G401 (cell line): ENCODE measurements at regions not wholly inside any gene's neighbourhood (a gene's known extent, or its start where the extent isn't known, plus 50 kb on each side); places are given as distances from the start of the nearest gene placed in this dataset.
A peak's percentile ranks its signal among the peaks of the same experiment; 100 is the strongest.

ENCODE experiments used
- DNase-seq: peaks from one replicate; pipeline ENCODE4 v3.0.0-alpha.2; 2015; ENCODE audit warnings: low spot score
- in situ Hi-C: cut with HindIII; loops from 2 replicates; pipeline ENCODE4 v1.10.0; 2016; ENCODE audit warnings: low sequenced_read_pairs, mixed read lengths

DNA sequence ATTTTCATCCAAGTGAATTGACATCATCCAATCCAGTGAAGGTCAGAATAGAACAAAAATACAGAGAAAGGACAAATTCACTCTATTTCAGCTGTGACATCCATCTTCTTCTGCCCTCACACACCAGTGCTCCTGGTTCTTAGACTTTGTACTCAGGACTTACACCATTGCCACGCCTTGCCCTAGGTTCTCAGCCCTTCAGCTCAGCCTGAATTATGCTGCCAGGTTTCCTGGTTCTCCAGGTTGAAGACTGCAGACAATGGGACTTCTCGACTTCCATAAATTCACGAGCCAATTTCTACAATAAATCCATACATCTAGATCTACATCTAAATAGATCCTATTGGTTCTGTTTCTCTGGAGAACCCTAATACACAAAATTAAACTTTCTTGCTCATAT is 181.2 kb upstream of the KCND2 start:
- in situ Hi-C loops = no loop called here
- no peak for DNase-seq

DNA sequence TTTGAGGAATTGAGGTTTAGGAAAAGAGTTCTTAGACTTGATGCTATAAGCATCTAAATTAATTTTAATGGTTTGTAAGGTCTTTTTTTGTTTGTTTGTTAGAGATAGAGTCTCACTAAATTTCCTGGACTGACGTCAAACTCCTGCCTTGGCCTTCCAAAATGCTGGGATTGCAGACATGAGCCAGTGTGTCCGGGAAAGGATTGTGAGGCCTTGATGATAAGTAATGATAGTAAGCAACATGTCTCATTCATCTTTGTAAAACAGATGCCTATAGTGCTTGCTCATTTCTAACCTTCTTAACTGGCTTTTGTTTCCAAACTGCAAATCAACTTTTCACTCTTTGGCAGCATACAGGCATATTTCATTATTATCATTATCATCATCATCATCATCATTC is 176.0 kb upstream of the KCND2 start:
- in situ Hi-C loops = no loop called here
- DNase-seq = no peak

DNA sequence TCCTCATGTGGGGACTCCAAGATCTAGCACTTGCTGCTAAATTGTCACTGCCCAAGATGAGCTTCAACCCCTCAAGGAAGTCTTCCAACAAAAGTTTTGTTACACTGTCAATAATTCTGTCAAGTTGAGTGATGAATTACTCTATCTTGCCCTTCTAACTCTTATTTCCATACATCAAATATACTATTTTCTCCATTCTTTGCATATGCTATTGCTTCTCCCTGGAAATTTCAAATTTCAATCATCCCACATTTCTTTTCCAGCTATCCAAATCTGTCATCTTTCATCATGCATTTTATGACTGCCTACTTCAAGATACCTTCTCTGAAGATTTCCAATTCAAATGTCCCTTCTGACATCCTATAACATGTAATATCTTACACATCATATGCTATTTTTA is 175.2 kb upstream of the KCND2 start:
- DNase-seq = no peak
- in situ Hi-C loops = no loop called here

DNA sequence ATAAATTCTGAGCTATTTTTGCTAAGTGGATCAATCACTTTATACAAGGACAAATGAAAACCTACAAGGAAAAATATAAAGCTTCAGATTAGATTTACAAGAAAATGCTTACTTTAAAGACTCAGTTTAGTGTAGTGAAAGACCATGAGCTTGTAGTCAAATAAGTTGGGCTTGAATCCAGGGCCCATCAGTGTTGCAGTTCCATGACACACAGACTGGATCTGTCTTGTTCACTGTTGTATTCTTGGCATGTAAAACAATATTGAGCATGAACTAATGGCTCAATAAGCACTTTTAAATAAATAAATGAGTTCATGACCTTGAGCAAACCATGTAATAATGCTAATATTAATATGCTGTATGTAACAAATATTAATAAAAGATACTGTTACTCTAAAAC is 164.6 kb upstream of the KCND2 start:
- in situ Hi-C loops = no loop called here
- DNase-seq = no peak

DNA sequence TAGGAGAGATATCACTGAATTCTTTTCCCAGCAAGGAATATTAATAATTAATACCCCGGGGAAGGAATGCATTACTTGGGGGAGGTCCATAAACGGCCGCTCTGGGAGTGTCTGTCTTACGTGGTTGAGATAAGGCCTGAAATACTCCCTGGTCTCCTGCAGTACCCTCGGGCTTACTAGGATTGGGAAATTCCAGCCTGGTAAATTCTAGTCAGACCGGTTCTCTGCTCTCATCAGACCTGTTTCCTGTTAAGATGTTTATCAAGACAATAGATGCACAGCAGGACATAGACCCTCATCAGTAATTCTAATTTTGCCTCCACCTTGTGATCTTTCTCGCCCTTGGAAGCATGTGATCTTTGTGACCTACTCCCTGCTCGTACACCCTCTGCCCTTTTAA is 162.8 kb upstream of the KCND2 start:
- in situ Hi-C loops = no loop called here
- DNase-seq = no peak

DNA sequence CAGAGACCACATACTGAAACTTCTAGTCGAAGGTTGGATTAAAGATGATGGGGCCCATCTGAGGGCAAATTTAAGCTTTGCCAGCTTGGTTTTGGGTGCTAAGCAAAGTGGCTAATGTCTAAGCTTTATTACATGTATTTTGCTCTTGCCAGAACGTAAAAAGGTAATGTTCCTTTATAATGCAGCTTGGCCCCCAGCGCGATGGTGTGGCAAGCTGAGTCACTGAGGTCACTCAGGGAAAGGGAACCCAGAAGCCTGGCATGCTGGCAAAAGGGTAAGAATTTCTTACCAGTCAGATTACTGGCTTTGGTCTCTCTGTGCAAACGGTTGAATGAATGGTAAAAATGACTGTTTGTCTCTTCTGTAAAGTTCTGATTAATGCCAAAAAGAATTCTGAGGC is 158.3 kb upstream of the KCND2 start:
- DNase-seq = no peak
- in situ Hi-C loops = no loop called here

DNA sequence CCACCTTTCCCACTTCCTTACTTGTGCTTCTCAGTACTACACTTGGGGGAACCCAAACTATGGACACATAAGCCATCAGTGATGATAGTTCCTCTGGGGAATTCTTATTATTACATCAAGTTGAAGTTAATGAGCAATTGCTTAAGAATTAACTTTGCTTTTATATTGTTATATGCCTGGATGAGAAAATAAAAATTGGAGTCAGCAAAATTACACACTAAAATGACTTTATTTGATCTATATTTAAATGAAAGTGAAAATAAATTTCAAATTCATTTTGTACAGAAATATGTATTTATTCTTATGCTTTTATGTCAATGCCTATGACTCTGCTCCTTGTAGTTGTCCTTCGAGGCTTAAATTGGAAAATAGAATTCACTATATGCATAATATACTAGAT is 149.4 kb upstream of the KCND2 start:
- in situ Hi-C loops = no loop called here
- DNase-seq = no peak

DNA sequence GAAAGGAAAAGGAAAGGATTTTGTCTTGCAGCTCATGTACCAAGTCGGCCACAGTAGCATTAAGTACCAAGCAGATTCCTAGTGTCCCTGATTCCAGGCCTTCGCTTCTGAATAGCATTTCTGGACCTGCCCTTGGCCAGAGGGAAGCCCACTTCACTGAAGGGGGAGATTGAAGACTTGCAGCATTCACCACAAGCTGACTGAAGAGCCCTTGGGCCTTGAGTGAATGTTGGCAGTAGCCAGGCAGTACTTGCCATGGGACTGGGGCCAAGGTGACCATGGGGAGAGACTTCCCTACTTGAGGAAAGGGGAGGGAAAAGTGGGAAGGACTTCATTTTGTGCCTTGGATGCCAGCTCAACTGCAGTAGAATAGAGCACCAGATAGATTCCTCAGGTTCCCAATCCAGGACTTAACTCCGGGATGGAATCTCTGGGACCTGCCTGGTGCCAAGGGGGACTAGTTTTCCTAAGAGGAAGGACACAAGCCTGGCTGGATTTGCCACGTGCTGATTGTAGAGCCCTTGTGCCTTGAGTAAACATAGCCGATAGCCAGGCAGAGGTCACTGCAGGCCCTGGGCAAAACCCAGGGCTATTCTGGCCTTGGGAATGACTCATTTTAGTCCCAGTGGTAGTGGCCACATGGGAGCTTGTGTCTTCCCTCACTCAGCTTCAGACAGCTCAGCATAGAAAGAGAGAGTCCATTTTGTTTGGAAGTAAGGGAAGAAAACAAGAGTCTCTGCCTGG is 141.7 kb upstream of the KCND2 start:
- DNase-seq = no peak

DNA sequence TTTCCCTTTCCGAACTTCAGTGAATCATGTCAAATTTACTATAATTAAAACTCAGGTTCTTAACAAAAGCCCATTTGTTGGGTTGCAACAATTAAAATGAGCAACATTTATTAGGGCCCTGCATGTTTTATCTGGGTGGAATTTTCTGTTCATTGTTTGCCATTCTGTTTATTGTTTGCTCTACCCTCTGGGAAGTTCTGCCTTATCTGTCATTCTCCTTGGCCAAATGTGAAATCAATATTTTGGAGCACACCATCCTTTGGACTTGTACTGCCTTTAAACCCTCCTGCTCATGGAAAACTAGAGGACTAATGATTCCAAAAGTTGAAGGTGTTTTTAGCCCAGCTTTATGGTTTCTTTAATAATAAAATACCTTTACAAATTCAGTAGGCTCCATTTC is 134.5 kb upstream of the KCND2 start:
- no peak for DNase-seq
- in situ Hi-C loops = no loop called here

More for the DNA sequence above, 141.7 kb upstream of the KCND2 start:
- in situ Hi-C loops = no loop called here

DNA sequence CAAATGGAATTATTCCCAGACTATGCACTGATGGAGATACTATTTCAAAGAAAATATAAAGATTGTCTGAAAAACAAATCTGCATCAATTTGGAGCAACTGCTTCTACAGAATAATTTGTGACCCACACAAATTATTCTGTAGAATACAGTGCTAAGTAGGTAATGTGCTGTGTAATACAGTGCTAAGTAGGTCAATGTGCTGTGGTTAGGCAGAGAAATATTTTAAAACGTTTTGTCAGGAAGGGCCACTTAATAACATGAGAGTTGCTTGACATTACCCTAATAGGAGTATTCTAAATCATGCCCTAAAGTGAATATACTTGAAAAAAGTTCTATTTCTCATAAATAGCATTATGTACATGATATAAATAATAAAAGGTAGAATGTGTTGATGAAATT is 116.5 kb upstream of the KCND2 start:
- DNase-seq = peak; percentile 76
- in situ Hi-C loops = no loop called here

DNA sequence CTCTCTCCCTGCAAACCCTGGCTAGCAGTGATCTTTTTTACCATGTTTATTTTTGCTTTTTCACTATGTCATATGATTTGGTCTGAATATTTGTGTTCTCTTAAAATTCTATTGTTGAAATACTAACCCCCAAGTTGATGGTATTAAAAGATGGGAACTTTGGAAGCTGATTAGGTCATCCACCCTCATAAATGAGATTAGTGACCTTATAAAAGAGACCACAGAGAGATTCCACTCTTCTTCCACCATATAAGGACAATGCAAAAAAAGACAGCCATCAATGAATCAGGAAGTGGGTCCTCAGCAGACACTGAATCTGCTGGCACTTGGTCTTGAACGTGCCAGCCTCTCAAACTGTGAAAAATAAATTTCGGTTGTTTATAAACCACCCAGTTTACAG is 112.8 kb upstream of the KCND2 start:
- in situ Hi-C loops = no loop called here
- no peak for DNase-seq

DNA sequence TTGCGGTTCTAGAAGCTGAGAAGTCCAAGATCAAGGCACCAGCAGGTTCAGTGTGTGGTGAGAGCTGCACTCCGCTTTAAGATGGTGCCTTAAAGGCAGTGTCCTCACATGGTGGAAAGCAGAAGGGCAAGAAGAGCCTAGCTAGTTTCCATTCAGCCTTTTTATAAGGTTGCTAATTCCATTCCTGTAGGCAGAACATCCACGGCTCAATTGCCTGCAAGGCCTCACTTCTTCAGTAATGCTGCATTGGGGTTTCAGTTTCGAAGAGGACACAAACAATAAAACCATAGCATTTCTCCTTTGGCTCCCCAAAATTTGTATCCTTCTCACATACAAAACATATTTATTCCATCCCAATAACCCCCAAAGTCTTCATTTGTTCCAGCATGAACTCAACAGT is 109.5 kb upstream of the KCND2 start:
- in situ Hi-C loops = no loop called here
- DNase-seq = no peak

DNA sequence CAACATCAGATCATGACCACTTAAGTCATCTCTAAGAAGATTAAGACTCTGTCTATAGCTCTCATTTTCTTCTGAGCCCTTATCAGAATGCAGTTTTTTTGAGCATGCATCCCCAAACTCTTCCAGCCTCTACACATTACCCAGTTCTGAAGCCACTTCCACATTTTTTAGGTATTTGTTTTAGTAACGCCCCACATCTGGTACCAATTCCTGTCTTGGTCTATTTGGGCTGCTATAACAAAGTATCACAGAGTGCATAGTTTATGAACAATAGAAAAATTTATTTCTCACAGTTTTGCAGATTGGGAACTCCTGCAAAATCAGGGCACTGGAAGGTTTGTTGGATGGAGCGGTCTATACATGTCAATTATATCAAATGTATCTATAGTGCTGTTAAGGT is 107.7 kb upstream of the KCND2 start:
- no peak for DNase-seq
- in situ Hi-C loops = no loop called here

DNA sequence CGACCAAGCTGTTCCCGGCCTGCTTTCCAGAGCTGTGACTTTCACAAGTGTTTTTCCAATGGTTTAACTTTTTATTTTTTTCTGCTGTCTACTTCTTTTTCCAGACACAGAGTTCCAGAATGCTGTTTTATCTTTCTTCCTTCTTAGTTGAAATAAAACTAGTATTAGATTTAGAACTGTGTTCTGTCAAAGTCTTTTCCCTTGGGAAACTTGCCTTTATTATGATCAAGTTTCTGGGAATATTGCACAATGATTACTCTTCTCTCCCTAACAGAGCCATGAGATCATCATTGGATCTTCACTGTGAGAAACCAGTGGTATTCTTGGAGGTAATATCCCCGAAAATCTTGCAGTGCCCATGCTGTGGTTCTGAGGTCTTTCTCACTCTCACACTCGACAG is 104.9 kb upstream of the KCND2 start:
- in situ Hi-C loops = no loop called here
- no peak for DNase-seq

DNA sequence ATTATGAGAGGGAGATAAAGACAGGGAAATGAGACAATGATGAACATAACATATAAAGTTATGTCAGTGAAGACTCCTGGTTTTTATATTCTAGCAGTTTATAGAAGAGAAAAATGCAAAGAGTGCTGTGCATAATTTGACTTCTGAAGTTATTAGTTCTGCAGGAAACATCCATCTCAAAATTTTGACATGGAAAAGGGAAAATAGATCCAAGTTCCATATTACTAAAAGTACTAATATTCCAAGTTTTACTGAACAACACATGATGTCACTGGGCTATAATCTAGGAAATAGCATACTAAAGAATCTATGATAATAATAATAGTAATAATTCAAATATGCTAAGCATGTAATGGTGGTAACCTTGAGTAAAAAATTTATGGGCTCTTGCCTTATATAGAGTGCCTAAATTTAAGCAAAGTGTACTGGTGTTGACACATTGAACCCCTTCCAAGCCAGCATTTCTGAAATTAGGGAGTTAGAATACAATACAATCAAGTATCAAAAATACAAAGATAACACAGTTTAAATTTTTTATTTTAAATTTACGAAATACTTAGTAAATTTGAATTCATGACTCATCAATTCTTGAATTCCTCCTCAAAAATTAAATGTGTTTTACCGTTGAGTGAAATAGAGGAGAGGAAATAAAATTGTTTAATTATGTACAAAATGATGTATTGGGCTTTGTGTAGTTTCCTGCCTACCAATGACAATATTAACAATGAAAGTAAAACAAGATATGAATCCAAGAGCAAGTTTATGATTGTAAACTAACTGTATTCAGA is 102.8 kb upstream of the KCND2 start:
- in situ Hi-C loops = no loop called here
- no peak for DNase-seq

DNA sequence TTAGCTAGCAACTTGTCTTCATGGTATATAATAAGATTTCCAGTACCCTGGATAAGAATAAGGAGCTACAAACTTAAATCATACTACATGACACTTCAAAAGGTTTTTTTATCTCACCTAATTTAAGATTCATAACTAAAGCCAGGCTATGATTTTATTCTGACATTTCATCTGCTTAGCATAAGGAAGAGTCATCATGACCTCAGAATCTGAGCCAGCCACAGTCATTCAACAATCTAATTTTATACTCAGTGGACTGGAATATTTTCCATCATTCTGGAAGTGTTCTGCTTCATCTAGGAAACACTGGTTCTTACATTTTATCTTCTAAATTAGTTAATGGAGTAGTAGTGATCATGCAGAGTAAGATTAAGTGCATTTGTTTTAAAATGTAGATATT is 102.1 kb upstream of the KCND2 start:
- in situ Hi-C loops = no loop called here
- DNase-seq = no peak

DNA sequence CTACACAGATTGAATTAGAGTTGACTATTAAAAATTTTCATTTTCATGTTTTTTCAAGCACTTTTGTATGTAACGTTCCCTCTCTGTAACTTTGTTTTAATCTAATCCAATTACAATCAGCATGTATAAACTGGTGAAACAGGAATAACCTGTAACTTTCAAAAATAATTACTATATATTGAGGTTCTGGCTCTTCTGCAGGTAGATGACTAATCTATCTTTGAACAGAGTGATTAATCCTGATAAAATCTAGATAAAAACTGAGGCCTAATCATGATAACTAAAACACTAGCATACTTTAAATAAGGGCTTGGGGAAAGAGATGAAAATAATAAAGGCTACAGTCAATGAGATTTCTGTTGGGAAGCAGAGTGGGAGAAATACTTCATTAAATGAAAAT is 101.6 kb upstream of the KCND2 start:
- no peak for DNase-seq

DNA sequence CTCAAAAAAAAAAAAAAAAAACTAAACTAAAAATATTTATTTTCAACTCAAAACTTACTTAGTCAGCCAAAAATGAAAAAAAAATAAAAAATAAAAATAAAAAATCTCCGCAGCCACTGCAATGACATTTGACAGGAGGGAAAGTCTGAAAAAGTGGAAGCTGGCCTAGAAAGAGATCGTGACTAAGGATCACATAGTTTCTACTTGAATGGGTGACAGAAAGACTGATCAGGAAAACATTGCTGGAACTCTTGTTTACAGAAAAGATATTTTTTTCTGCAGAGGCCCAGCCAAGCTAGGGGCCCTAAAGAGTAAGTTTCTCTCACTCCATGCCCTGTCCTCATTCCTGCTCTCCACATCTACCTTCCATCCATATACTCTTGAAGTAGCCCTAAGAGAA is 92.8 kb upstream of the KCND2 start:
- no peak for DNase-seq
- in situ Hi-C loops = no loop called here

More for the DNA sequence above, 101.6 kb upstream of the KCND2 start:
- in situ Hi-C loops = no loop called here

DNA sequence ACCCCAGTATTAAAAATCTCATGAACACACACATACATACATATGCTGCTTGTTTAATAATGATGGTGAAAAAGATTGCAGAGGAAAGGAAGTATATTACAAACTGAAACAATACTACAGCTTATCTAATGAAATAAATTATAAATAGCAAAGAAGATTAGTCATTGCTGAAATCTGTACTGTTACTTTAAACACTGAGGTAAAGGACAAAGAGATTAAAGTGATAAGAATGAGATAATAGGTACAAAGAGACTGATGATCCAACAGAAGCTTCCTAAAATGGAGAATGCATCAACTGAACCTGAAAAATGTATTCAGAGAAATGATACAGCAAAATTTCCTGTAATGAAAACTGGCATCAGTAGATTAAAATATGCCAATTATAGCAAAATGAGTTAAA is 91.5 kb upstream of the KCND2 start:
- in situ Hi-C loops = no loop called here
- no peak for DNase-seq

DNA sequence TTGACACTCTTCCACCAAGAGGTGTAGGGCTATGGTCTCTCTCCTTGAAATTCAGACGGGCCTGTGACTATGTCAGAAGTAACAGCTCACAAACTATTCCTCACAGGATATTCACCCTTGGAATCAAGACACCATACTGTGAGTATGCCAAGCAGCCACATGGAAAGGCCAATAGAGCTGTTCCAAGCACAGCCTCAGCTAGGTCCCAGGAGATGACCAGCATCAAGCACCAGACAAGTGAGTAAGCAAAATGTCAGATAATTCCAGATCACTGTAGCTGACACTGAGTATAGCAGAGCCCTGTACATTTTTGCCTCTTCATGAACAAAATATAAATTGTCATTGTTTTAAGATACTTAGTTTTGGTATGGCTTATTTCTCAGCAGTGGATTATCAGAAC is 88.1 kb upstream of the KCND2 start:
- no peak for DNase-seq
- in situ Hi-C loops = no loop called here
